ENCODE measurements at regions not wholly inside any gene's neighbourhood (a gene's known extent, or its start where the extent isn't known, plus 50 kb on each side); places are given as distances from the start of the nearest gene placed in this dataset.
"Not testable (repeated sequence)": the region's sequence is repeated elsewhere in the genome, so short reads cannot be mapped to it uniquely, and the experiment has no call there.

DNA sequence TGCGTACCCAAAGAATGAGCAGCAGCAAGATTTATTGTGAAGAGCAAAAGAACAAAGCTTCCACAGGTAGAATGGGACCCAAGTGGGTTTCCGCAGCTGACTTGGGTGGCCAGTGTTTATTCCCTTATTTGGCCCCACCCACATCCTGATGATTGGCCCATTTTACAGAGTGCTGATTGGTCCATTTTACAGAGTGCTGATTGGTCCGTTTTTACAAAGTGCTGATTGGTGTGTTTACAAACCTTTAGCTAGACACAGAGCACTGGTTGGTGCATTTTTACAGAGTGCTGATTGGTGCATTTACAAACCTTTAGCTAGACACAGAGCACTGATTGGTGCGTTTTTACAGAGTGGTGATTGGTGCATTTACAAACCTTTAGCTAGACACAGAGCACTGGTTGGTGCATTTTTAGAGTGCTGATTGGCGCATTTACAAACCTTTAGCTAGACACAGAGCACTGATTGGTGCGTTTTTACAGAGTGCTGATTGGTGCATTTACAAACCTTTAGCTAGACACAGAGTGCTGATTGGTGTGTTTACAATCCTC, 94.8 kb downstream of the SAMD9 start:
- TF ChIP-seq, protein P1, sequence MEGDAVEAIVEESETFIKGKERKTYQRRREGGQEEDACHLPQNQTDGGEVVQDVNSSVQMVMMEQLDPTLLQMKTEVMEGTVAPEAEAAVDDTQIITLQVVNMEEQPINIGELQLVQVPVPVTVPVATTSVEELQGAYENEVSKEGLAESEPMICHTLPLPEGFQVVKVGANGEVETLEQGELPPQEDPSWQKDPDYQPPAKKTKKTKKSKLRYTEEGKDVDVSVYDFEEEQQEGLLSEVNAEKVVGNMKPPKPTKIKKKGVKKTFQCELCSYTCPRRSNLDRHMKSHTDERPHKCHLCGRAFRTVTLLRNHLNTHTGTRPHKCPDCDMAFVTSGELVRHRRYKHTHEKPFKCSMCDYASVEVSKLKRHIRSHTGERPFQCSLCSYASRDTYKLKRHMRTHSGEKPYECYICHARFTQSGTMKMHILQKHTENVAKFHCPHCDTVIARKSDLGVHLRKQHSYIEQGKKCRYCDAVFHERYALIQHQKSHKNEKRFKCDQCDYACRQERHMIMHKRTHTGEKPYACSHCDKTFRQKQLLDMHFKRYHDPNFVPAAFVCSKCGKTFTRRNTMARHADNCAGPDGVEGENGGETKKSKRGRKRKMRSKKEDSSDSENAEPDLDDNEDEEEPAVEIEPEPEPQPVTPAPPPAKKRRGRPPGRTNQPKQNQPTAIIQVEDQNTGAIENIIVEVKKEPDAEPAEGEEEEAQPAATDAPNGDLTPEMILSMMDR (optimal IDR thresholded peaks at IDR 0.05 in 1 of 3, IDR thresholded peaks at IDR 0.05 in 1 of 3, conservative IDR thresholded peaks at IDR 0.05 in 1 of 3; ENCODE audit: extremely low read depth in 1 of 3, insufficient read depth in 2 of 3, low read length in 3 of 3), result not testable (repeated sequence)
- not testable (repeated sequence) for TF ChIP-seq EZH2 (IDR thresholded peaks at IDR 0.05; ENCODE audit: low read length)

Data from keratinocyte (primary cell).